Suprapubic skin (tissue), 3 donors: ENCODE measurements at regions not wholly inside any gene's neighbourhood (a gene's known extent, or its start where the extent isn't known, plus 50 kb on each side); places are given as distances from the start of the nearest gene placed in this dataset.

Source experiments
- POLR2A ChIP-seq, 2 donors: fragments of 450-650 bp; IDR thresholded peaks; one replicate each; pipeline ENCODE4 v1.6.1; 2017; ENCODE audit warnings: antibody characterized with exemption in 2 of 2, mild to moderate bottlenecking in 2 of 2, moderate library complexity in 2 of 2
- TF ChIP-seq, protein P1 (sequence below), 2 donors: fragments of 200-600 bp in 1 of 2; fragments of 450-650 bp in 1 of 2; sonication (generic) in 1 of 2; IDR thresholded peaks; one replicate each; pipeline ENCODE4 v1.5.1; 2016 to 2019; ENCODE audit warnings: antibody characterized with exemption in 2 of 2, mild to moderate bottlenecking in 1 of 2, moderate library complexity in 1 of 2

DNA sequence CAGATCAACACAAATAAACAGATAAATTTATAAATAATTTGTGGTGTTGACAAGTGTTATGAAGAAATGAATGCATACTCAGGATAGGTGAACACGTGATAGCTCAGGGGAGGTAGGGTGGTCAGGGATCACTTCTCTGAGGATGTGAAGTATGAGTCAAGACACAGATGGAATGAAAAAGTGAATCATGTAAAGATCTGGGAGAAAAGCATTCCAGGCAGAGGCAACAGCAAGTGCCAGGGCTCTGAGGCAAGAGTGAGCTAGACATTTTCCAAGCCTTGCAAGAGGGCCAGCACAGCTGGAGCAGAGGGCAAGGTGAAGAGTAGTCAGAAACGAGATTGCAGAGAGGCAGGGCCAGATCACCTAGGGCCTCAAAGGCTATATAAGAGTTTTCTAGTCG is 177.8 kb downstream of the WNT5A start:
- TF ChIP-seq, protein P1, sequence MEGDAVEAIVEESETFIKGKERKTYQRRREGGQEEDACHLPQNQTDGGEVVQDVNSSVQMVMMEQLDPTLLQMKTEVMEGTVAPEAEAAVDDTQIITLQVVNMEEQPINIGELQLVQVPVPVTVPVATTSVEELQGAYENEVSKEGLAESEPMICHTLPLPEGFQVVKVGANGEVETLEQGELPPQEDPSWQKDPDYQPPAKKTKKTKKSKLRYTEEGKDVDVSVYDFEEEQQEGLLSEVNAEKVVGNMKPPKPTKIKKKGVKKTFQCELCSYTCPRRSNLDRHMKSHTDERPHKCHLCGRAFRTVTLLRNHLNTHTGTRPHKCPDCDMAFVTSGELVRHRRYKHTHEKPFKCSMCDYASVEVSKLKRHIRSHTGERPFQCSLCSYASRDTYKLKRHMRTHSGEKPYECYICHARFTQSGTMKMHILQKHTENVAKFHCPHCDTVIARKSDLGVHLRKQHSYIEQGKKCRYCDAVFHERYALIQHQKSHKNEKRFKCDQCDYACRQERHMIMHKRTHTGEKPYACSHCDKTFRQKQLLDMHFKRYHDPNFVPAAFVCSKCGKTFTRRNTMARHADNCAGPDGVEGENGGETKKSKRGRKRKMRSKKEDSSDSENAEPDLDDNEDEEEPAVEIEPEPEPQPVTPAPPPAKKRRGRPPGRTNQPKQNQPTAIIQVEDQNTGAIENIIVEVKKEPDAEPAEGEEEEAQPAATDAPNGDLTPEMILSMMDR (IDR thresholded peaks at IDR 0.05): no peak
- TF ChIP-seq POLR2A (IDR thresholded peaks at IDR 0.05): no peak
